Nucleus accumbens (tissue), 56 donors: ENCODE measurements at regions not wholly inside any gene's neighbourhood (a gene's known extent, or its start where the extent isn't known, plus 50 kb on each side); places are given as distances from the start of the nearest gene placed in this dataset.

Source experiments
- DNase-seq, 56 donors: peaks; one replicate each; lab custom pipeline; 2025; lab: John Stamatoyannopoulos, UW

GRCh38 chr2:58739033-58739432, 497.9 kb upstream of the FANCL start:
- no peak for DNase-seq

- DNase-seq = no peak
These were observed 493.2 kb upstream of the FANCL start for GRCh38 chr2:58734365-58734764.

GRCh38 chr2:58732999-58733398, 491.9 kb upstream of the FANCL start:
- DNase-seq = no peak

- no peak for DNase-seq
These were observed 490.4 kb upstream of the FANCL start for GRCh38 chr2:58731488-58731869.

- no peak for DNase-seq
These were observed 489.8 kb upstream of the FANCL start for GRCh38 chr2:58730764-58731487.

- DNase-seq = no peak
These were observed 487.0 kb upstream of the FANCL start for GRCh38 chr2:58727981-58728656.

- no peak for DNase-seq
These were observed 480.9 kb upstream of the FANCL start for GRCh38 chr2:58721912-58722591.

GRCh38 chr2:58720770-58721697, 479.9 kb upstream of the FANCL start:
- no peak for DNase-seq

- no peak for DNase-seq
These were observed 479.1 kb upstream of the FANCL start for GRCh38 chr2:58720033-58720769.

GRCh38 chr2:58715344-58715743, 474.2 kb upstream of the FANCL start:
- no peak for DNase-seq

GRCh38 chr2:58714238-58714637, 473.1 kb upstream of the FANCL start:
- DNase-seq = no peak

GRCh38 chr2:58710795-58711279, 469.7 kb upstream of the FANCL start:
- DNase-seq = no peak

GRCh38 chr2:58709687-58710354, 468.7 kb upstream of the FANCL start:
- no peak for DNase-seq

GRCh38 chr2:58709274-58709673, 468.1 kb upstream of the FANCL start:
- no peak for DNase-seq

- no peak for DNase-seq
These were observed 467.4 kb upstream of the FANCL start for GRCh38 chr2:58708565-58708964.

- no peak for DNase-seq
These were observed 461.3 kb upstream of the FANCL start for GRCh38 chr2:58702302-58702885.

GRCh38 chr2:58701688-58702301, 460.7 kb upstream of the FANCL start:
- no peak for DNase-seq

GRCh38 chr2:58700591-58700990, 459.5 kb upstream of the FANCL start:
- no peak for DNase-seq
